ENCODE measurements at regions not wholly inside any gene's neighbourhood (a gene's known extent, or its start where the extent isn't known, plus 50 kb on each side); places are given as distances from the start of the nearest gene placed in this dataset.

DNA sequence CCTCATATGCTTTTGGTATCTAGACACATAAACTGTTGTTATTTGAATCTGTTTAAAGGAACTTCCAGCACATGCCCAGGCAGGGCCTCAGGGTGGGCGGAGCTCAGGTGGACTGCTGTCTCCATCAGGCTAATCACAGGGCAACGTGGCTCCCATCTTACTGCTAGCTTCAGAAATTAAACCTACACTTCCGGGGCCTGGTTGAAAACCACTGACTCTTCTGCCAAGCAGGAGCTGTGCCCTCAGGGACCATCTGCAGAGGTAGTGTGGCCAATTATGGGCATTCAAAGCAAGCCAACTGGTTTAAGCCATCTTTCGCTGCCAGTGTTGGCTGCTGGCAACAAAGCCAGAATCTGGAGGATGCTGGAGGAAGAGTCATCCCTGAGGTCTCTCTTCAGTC is 97.5 kb downstream of the TMX1 start:
- TF ChIP-seq, protein P1, sequence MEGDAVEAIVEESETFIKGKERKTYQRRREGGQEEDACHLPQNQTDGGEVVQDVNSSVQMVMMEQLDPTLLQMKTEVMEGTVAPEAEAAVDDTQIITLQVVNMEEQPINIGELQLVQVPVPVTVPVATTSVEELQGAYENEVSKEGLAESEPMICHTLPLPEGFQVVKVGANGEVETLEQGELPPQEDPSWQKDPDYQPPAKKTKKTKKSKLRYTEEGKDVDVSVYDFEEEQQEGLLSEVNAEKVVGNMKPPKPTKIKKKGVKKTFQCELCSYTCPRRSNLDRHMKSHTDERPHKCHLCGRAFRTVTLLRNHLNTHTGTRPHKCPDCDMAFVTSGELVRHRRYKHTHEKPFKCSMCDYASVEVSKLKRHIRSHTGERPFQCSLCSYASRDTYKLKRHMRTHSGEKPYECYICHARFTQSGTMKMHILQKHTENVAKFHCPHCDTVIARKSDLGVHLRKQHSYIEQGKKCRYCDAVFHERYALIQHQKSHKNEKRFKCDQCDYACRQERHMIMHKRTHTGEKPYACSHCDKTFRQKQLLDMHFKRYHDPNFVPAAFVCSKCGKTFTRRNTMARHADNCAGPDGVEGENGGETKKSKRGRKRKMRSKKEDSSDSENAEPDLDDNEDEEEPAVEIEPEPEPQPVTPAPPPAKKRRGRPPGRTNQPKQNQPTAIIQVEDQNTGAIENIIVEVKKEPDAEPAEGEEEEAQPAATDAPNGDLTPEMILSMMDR (IDR thresholded peaks at IDR 0.05; ENCODE audit: low read depth, low read length, poor library complexity, severe bottlenecking) = no peak
- no peak for TF ChIP-seq EZH2phosphoT487 (IDR thresholded peaks at IDR 0.05; ENCODE audit: borderline replicate concordance, low read length)

Data from DOHH2 (cell line).